GM21515 (cell line): ENCODE measurements at regions not wholly inside any gene's neighbourhood (a gene's known extent, or its start where the extent isn't known, plus 50 kb on each side); places are given as distances from the start of the nearest gene placed in this dataset.

Experiments
- ATAC-seq: cut with Tn5 transposase; IDR thresholded peaks from one replicate; pipeline ENCODE4 v1.9.1; 2021; ENCODE audit not compliant: unreplicated experiment

DNA sequence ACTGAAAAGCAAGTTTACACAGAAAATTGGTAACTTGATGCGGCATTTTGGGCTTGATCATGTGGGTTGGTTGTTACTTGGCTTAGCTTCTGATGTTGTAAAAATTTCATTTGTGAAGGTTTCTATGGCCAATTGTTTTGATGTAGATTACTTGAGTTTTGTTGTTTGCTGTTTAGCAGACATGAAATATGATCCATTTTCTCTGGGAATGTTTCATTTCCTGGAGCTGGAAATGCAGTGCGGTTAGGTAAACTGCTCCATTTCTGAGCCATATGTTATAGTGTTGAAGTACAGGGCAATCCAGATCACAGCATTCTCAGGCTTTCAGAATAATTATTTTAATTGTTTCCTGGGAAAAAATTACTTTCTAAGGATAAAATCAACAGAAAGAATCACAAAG lies 396.9 kb downstream of the ENC1 start:
- no peak for ATAC-seq

- no peak for ATAC-seq
Measured at GRCh38 chr5:74242516-74242915, 398.0 kb downstream of the ENC1 start.

GRCh38 chr5:74241751-74242140 lies 398.8 kb downstream of the ENC1 start:
- ATAC-seq = no peak

- ATAC-seq = no peak
Measured at GRCh38 chr5:74240783-74241750, 399.5 kb downstream of the ENC1 start.

- no peak for ATAC-seq
Measured at GRCh38 chr5:74239261-74239660, 401.3 kb downstream of the ENC1 start.

GRCh38 chr5:74237571-74238145 lies 402.9 kb downstream of the ENC1 start:
- no peak for ATAC-seq

GRCh38 chr5:74235552-74235951 lies 405.0 kb downstream of the ENC1 start:
- ATAC-seq = no peak

- ATAC-seq = no peak
Measured at GRCh38 chr5:74233571-74233970, 407.0 kb downstream of the ENC1 start.

GRCh38 chr5:74233091-74233490 lies 407.4 kb downstream of the ENC1 start:
- no peak for ATAC-seq

- no peak for ATAC-seq
Measured at GRCh38 chr5:74232276-74232675, 408.3 kb downstream of the ENC1 start.

DNA sequence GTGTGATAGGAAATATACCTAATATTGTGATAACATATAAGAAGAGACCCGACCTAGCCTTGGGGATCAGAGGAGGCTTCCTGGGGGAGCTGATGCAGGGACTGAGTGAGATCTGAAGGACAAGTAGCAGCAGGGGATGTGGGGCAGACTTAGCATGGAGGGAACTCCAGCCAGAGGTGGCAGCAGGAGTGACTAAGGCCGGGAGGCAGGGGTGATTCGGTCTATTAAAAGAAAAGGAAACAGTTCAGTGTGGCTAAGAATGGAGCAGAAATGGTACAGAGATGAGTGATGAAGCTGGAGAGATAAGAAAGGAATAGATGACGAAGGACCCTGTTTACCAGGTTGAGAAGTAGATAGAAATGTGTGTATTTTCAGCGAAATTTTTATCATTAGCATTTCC lies 408.8 kb downstream of the ENC1 start:
- no peak for ATAC-seq

DNA sequence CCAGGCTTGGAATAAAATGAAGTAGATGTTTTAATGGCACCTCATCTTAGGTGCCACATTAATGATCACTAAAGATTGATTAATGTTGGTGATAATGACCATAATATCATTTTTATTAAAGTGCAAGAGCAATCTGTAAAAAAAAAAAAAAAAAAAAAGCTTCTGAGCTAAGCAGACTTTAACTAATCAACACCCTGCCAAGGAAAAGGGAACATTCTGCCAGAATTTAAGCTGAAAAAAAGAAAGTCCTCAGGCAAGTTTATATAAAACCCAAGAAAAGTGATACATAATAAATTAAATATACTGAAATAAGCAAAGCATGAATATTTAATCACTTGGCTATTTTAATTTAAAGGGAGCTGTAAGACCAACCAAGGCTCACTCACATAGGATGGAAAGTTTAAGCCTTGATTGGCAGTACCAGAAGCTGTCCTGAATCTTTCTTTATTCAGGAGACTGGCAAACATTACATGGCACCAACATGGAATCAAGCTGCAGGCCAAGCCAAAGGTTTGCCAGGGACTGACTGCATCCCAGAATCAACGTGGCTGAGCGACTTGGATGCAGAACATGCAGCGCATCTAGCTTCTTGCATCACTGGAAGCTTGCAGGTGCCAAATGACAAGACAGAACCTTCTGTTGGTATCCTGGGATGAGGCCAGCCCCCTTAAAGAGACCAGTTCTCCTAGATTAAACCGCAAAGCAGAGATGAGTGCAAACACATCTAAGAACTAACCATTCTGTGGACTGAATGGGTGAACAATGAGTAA lies 413.6 kb downstream of the ENC1 start:
- ATAC-seq = no peak

GRCh38 chr5:74225587-74225986 lies 414.9 kb downstream of the ENC1 start:
- ATAC-seq = no peak

GRCh38 chr5:74224331-74224730 lies 416.2 kb downstream of the ENC1 start:
- ATAC-seq = no peak

DNA sequence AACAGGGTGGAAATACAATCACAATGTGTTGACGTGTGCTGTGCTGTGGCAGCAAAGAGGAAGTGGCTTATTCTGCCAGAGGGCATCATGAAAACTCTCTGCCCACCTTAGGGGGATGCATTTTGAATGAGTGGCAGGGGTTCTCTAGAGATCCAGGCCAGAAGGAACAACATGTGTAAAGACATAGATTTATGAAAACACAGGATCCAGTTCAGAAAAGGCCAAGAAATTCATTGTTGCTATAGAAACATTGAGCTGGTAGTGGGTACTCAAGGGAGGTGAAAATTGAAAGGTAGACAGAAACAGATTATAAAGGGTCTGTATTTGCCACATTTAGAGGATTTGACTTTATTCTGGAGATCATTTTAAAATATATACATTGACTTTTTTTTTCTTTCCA lies 417.7 kb downstream of the ENC1 start:
- ATAC-seq = no peak

DNA sequence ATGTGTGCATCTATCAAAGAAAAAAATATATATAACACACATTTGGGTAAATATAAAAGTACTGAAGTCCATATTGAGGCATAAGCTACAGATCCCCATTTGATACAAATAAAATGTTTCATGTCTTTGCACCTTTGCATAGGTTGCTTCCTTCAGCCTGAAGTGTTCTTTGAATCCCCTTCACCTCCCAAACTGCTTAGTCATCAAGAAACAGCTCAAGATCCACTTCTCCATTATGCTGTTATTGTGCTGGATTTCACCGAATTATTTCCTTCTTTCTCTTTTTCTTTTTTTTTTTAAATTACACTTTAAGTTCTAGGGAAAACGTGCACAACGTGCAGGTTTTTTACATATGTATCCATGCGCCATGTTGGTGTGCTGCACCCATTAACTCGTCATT lies 419.1 kb downstream of the ENC1 start:
- ATAC-seq = no peak

DNA sequence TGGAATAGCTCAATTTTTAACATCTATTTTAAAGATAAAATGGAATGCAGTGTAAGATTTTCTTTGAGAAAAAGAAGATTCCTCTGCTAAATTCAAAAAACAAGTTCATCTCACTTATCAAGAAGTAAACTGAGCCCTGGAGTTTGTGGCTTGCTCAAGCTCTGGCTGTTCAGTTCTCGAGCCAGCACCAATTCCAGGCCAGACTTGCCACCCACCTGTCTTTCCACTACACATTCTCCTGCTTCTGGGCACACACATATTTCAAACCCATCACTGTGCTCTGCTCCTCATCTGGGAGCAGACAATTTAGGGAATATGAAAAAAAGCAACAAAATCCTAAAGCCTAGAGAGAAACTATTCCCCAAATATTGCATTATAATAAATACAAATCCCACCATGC lies 424.5 kb downstream of the ENC1 start:
- no peak for ATAC-seq

GRCh38 chr5:74212336-74212735 lies 428.2 kb downstream of the ENC1 start:
- no peak for ATAC-seq

GRCh38 chr5:74209571-74209970 lies 431.0 kb downstream of the ENC1 start:
- ATAC-seq = no peak

GRCh38 chr5:74206579-74207550 lies 433.7 kb downstream of the ENC1 start:
- ATAC-seq = no peak
